HepG2 (cell line): ENCODE measurements at regions not wholly inside any gene's neighbourhood (a gene's known extent, or its start where the extent isn't known, plus 50 kb on each side); places are given as distances from the start of the nearest gene placed in this dataset.

Experiments used
- ATAC-seq: fragments of 200-7000 bp; cut with Tn5 transposase; 3 replicates; pipeline ENCODE4 v1.9.1; 2020; ENCODE audit warnings: mild to moderate bottlenecking, moderate library complexity
- BruUV-seq: library from RNA; stranded (reverse); fragments of 400-500 nt; replicated peaks from 2 replicates; lab custom pipeline; 2021; lab: Mats Ljungman, UMichigan
- CTCF ChIA-PET: fragments of 300-600 bp; formaldehyde crosslinking; extraction: SDS; loops from one replicate; lab custom pipeline; 2021; ENCODE audit warnings: low total read pairs, inconsistent platforms, low intra/inter-chr PET ratio; lab: Yijun Ruan, JAX
- POLR2A ChIA-PET: fragments of 350-600 bp; sonication (Branson Sonifier 250); formaldehyde crosslinking; loops from one replicate; lab custom pipeline; 2020; ENCODE audit warnings: antibody characterized with exemption, inconsistent platforms; lab: Yijun Ruan, JAX
- DNase-seq: peaks from one replicate; pipeline ENCODE4 v3.0.0-alpha.2; 2015; ENCODE audit warnings: low spot score
- FAIRE-seq: peaks from 3 replicates; lab custom pipeline; 2011; peaks lifted over from hg19 to GRCh38; lab: Jason Lieb, UNC
- H2AFZ ChIP-seq: one replicate; pipeline ENCODE4 v1.6.1; 2011; ENCODE audit warnings: low read length, inconsistent platforms
- H3K27ac ChIP-seq: fragments of 300-600 bp; 3 replicates; pipeline ENCODE4 v1.8.0; 2011; ENCODE audit warnings: mixed run types, mild to moderate bottlenecking, mixed read lengths, low read length, inconsistent platforms; ENCODE audit not compliant: insufficient read depth; ENCODE audit errors: extremely low read length
- H3K27me3 ChIP-seq, 2 experiments: fragments of 200-600 bp in 1 of 2; 2 replicates in 1 of 2; 3 replicates in 1 of 2; pipeline versions ENCODE4 v1.6.0 to v1.8.0; 2011; ENCODE audit warnings: low read length in 2 of 2, mild to moderate bottlenecking in 2 of 2, moderate library complexity in 2 of 2, inconsistent platforms in 1 of 2; ENCODE audit not compliant: insufficient read depth in 2 of 2, control insufficient read depth in 1 of 2
- H3K36me3 ChIP-seq, 2 experiments: fragments of 200-600 bp in 1 of 2; replicated peaks in 1 of 2; 2 replicates in 1 of 2; 3 replicates in 1 of 2; pipeline versions ENCODE4 v1.5.1 to v1.8.0; 2011; ENCODE audit warnings: low read length in 2 of 2, inconsistent platforms in 1 of 2; ENCODE audit not compliant: insufficient read depth in 2 of 2, control insufficient read depth in 1 of 2
- H3K4me1 ChIP-seq: 2 replicates; pipeline ENCODE4 v1.5.1; 2012; ENCODE audit warnings: low read length, inconsistent platforms; ENCODE audit not compliant: insufficient read depth
- H3K4me2 ChIP-seq: 2 replicates; pipeline ENCODE4 v1.6.0; 2011; ENCODE audit warnings: low read depth, low read length, inconsistent platforms
- H3K4me3 ChIP-seq, 3 experiments: fragments of 200-600 bp in 1 of 3; sonication (generic), shearing (Covaris generic) in 1 of 3; replicated peaks in 1 of 3; 2 replicates each; pipeline ENCODE4 v1.5.1; 2011 to 2016; ENCODE audit warnings: low read length in 3 of 3, inconsistent platforms in 2 of 3, low read depth in 2 of 3, mild to moderate bottlenecking in 2 of 3, control low read depth in 1 of 3, mixed read lengths in 1 of 3; ENCODE audit not compliant: insufficient read depth in 1 of 3
- H3K79me2 ChIP-seq: one replicate; pipeline ENCODE4 v1.6.1; 2011; ENCODE audit warnings: low read length, inconsistent platforms; ENCODE audit not compliant: insufficient read depth
- H3K9ac ChIP-seq: 2 replicates; pipeline ENCODE4 v1.6.0; 2011; ENCODE audit warnings: mild to moderate bottlenecking, low read depth, low read length, inconsistent platforms; ENCODE audit not compliant: insufficient read depth
- H3K9me3 ChIP-seq: 2 replicates; pipeline ENCODE4 v1.5.1; 2012; ENCODE audit warnings: mild to moderate bottlenecking, low read length
- H4K20me1 ChIP-seq: 2 replicates; pipeline ENCODE4 v1.6.0; 2011; ENCODE audit warnings: inconsistent platforms, mild to moderate bottlenecking, low read length, moderate library complexity; ENCODE audit not compliant: insufficient read depth
- EEA1 ChIP-seq: sonication (generic); formaldehyde crosslinking; IDR thresholded peaks from 2 replicates; pipeline ENCODE4 v1.5.1; 2020; ENCODE audit warnings: mild to moderate bottlenecking, missing genetic modification reagents, borderline replicate concordance
- HMGA1 ChIP-seq: sonication (generic); formaldehyde crosslinking; conservative IDR thresholded peaks from 2 replicates; pipeline ENCODE4 v1.4.0; 2020; ENCODE audit warnings: missing genetic modification reagents
- NR0B2 ChIP-seq: sonication (generic); formaldehyde crosslinking; IDR thresholded peaks from 2 replicates; pipeline ENCODE4 v1.4.0; 2020; ENCODE audit warnings: mild to moderate bottlenecking, missing genetic modification reagents
- SRSF1 ChIP-seq: fragments of 200-400 bp; formaldehyde crosslinking; optimal IDR thresholded peaks from 2 replicates; pipeline ENCODE3; 2017; ENCODE audit warnings: mild to moderate bottlenecking, low read depth, low read length, moderate library complexity
- TEAD3 ChIP-seq: optimal IDR thresholded peaks from 2 replicates; pipeline ENCODE3; 2016; ENCODE audit warnings: borderline replicate concordance
- ZNF543 ChIP-seq: sonication (generic); formaldehyde crosslinking; IDR thresholded peaks from 2 replicates; pipeline ENCODE4 v1.4.0; 2020; ENCODE audit warnings: mild to moderate bottlenecking, missing genetic modification reagents
- WGBS: methylation state at CpG from one replicate; pipeline ENCODE4 v1.1.6; 2017; ENCODE audit warnings: low lambda C conversion rate; 5-methylcytosine and 5-hydroxymethylcytosine counted together
- in situ Hi-C: cut with HindIII; loops from 2 replicates; pipeline ENCODE4 v1.10.0; 2017; ENCODE audit warnings: low pct_unique_long_range_greater_than_20kb; ENCODE audit not compliant: extremely low pct_ligation_motif_present
- intact Hi-C: fragments of 100-400 bp; cut with micrococcal nuclease; formaldehyde crosslinking; loops from one replicate; pipeline ENCODE4 v1.10.0; 2022; ENCODE audit not compliant: unreplicated experiment
- TF ChIP-seq, protein P1 (sequence below): sonication (generic); formaldehyde crosslinking; IDR thresholded peaks from 2 replicates; pipeline ENCODE4 v1.5.1; 2020; ENCODE audit warnings: mild to moderate bottlenecking, missing genetic modification reagents, moderate library complexity
- TF ChIP-seq, protein P2 (sequence below): sonication (generic); formaldehyde crosslinking; IDR thresholded peaks from 2 replicates; pipeline ENCODE4 v1.4.0; 2020; ENCODE audit warnings: mild to moderate bottlenecking, low read depth, missing genetic modification reagents
- TF ChIP-seq, protein P3 (sequence below): sonication (generic); formaldehyde crosslinking; IDR thresholded peaks from 2 replicates; pipeline ENCODE4 v1.8.0; 2022; ENCODE audit warnings: mild to moderate bottlenecking, missing genetic modification reagents

GRCh38 chr5:163189023-163189553, 248.3 kb upstream of the CCNG1 start (continued):
- TF ChIP-seq, protein P1, sequence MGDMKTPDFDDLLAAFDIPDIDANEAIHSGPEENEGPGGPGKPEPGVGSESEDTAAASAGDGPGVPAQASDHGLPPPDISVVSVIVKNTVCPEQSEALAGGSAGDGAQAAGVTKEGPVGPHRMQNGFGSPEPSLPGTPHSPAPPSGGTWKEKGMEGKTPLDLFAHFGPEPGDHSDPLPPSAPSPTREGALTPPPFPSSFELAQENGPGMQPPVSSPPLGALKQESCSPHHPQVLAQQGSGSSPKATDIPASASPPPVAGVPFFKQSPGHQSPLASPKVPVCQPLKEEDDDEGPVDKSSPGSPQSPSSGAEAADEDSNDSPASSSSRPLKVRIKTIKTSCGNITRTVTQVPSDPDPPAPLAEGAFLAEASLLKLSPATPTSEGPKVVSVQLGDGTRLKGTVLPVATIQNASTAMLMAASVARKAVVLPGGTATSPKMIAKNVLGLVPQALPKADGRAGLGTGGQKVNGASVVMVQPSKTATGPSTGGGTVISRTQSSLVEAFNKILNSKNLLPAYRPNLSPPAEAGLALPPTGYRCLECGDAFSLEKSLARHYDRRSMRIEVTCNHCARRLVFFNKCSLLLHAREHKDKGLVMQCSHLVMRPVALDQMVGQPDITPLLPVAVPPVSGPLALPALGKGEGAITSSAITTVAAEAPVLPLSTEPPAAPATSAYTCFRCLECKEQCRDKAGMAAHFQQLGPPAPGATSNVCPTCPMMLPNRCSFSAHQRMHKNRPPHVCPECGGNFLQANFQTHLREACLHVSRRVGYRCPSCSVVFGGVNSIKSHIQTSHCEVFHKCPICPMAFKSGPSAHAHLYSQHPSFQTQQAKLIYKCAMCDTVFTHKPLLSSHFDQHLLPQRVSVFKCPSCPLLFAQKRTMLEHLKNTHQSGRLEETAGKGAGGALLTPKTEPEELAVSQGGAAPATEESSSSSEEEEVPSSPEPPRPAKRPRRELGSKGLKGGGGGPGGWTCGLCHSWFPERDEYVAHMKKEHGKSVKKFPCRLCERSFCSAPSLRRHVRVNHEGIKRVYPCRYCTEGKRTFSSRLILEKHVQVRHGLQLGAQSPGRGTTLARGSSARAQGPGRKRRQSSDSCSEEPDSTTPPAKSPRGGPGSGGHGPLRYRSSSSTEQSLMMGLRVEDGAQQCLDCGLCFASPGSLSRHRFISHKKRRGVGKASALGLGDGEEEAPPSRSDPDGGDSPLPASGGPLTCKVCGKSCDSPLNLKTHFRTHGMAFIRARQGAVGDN (CRISPR knock-in tag): no peak

DNA sequence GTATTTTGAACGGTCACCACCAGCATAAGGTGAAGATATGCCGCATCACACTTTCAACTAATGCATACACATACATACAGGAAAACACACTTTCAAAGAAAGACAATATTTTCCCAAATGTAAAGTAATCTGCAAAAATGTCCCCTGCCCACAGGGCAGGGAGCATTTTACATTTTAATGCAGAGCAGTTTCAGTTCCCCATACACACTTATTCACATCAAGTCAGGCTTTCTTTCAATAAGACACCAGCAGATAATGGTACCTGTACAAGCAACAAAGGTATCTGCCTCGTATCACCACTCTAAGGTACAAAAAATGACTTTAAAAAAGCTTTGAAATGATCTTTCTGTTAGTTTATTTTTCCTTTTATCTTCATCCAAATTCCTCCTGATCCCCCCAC, 247.1 kb upstream of the CCNG1 start:
- no peak for ATAC-seq
- BruUV-seq: no TSS peak

More for the DNA sequence above, 247.1 kb upstream of the CCNG1 start:
- CTCF ChIA-PET: no interaction called here
- DNase-seq: no peak
- no peaks in the 10 kb centered on the region for H3K36me3 ChIP-seq
- H3K9ac ChIP-seq: no peak overlapping the region
- no peaks in the 10 kb centered on the region; a peak in 1 of 5 replicates for H3K27me3 ChIP-seq
- H3K27ac ChIP-seq: no peak overlapping the region
- in situ Hi-C loops: no loop called here
- no peaks in the 10 kb centered on the region for H4K20me1 ChIP-seq
- TF ChIP-seq SRSF1: no peak
- TF ChIP-seq TEAD3: no peak
- TF ChIP-seq, protein P2, sequence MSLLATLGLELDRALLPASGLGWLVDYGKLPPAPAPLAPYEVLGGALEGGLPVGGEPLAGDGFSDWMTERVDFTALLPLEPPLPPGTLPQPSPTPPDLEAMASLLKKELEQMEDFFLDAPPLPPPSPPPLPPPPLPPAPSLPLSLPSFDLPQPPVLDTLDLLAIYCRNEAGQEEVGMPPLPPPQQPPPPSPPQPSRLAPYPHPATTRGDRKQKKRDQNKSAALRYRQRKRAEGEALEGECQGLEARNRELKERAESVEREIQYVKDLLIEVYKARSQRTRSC (CRISPR knock-in tag): no peak
- TF ChIP-seq, protein P3, sequence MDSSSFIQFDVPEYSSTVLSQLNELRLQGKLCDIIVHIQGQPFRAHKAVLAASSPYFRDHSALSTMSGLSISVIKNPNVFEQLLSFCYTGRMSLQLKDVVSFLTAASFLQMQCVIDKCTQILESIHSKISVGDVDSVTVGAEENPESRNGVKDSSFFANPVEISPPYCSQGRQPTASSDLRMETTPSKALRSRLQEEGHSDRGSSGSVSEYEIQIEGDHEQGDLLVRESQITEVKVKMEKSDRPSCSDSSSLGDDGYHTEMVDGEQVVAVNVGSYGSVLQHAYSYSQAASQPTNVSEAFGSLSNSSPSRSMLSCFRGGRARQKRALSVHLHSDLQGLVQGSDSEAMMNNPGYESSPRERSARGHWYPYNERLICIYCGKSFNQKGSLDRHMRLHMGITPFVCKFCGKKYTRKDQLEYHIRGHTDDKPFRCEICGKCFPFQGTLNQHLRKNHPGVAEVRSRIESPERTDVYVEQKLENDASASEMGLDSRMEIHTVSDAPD (CRISPR knock-in tag): no peak
- no peak for TF ChIP-seq EEA1 (CRISPR knock-in tag)
- TF ChIP-seq NR0B2 (CRISPR knock-in tag): no peak
- no peak for TF ChIP-seq ZNF543 (CRISPR knock-in tag)
- TF ChIP-seq HMGA1 (CRISPR knock-in tag): no peak
- no peak overlapping the region for H3K4me2 ChIP-seq
- POLR2A ChIA-PET: no interaction called here
- H3K9me3 ChIP-seq: peaks cover 6% of the 10 kb centered on the region; the same call in 1 of the 2 replicates
- H2AFZ ChIP-seq: no peak overlapping the region
- H3K4me3 ChIP-seq: no peak overlapping the region
- FAIRE-seq: no peak
- intact Hi-C loops: no loop called here
- 38% methylated on average over 3 of the region's 3 CpGs for WGBS
- H3K79me2 ChIP-seq: no peaks in the 10 kb centered on the region
- no peaks in the 10 kb centered on the region for H3K4me1 ChIP-seq
